Amygdala (tissue), 56 donors: ENCODE measurements at regions not wholly inside any gene's neighbourhood (a gene's known extent, or its start where the extent isn't known, plus 50 kb on each side); places are given as distances from the start of the nearest gene placed in this dataset.

Experiments used
- DNase-seq, 56 donors: peaks; one replicate each; lab custom pipeline; 2025; lab: John Stamatoyannopoulos, UW

- no peak for DNase-seq
Observed at GRCh38 chr1:115577513-115577912, 64.3 kb upstream of the VANGL1 start.

- no peak for DNase-seq
Observed at GRCh38 chr1:115575661-115576060, 66.1 kb upstream of the VANGL1 start.

GRCh38 chr1:115572710-115573109, 69.1 kb upstream of the VANGL1 start:
- DNase-seq = no peak

- DNase-seq = no peak
Observed at GRCh38 chr1:115567431-115567830, 74.3 kb upstream of the VANGL1 start.

GRCh38 chr1:115565791-115566190, 76.0 kb upstream of the VANGL1 start:
- DNase-seq = no peak

- DNase-seq = no peak
Observed at GRCh38 chr1:115565353-115565752, 76.4 kb upstream of the VANGL1 start.

- no peak for DNase-seq
Observed at GRCh38 chr1:115564201-115564600, 77.6 kb upstream of the VANGL1 start.

- no peak for DNase-seq
Observed at GRCh38 chr1:115560027-115560426, 81.7 kb upstream of the VANGL1 start.

- no peak for DNase-seq
Observed at GRCh38 chr1:115558275-115558674, 83.5 kb upstream of the VANGL1 start.

- no peak for DNase-seq
Observed at GRCh38 chr1:115557715-115558114, 84.1 kb upstream of the VANGL1 start.

- no peak for DNase-seq
Observed at GRCh38 chr1:115556236-115556635, 85.5 kb upstream of the VANGL1 start.

- DNase-seq = no peak
Observed at GRCh38 chr1:115555446-115555845, 86.3 kb upstream of the VANGL1 start.

GRCh38 chr1:115547696-115548095, 94.1 kb upstream of the VANGL1 start:
- no peak for DNase-seq

GRCh38 chr1:115546846-115547245, 94.9 kb upstream of the VANGL1 start:
- DNase-seq = no peak

GRCh38 chr1:115545791-115546733, 95.7 kb upstream of the VANGL1 start:
- DNase-seq = peak in 5 of 56 donors; percentile 3 to 25 (median 11)

- no peak for DNase-seq
Observed at GRCh38 chr1:115545096-115545720, 96.6 kb upstream of the VANGL1 start.

- no peak for DNase-seq
Observed at GRCh38 chr1:115544131-115544530, 97.6 kb upstream of the VANGL1 start.

- DNase-seq = no peak
Observed at GRCh38 chr1:115543247-115543646, 98.5 kb upstream of the VANGL1 start.

GRCh38 chr1:115539736-115540135, 102.0 kb upstream of the VANGL1 start:
- no peak for DNase-seq

- DNase-seq = no peak
Observed at GRCh38 chr1:115539061-115539460, 102.7 kb upstream of the VANGL1 start.

GRCh38 chr1:115538579-115538978, 103.2 kb upstream of the VANGL1 start:
- DNase-seq = no peak

GRCh38 chr1:115537415-115537814, 104.4 kb upstream of the VANGL1 start:
- DNase-seq = no peak
